ENCODE measurements at regions not wholly inside any gene's neighbourhood (a gene's known extent, or its start where the extent isn't known, plus 50 kb on each side); places are given as distances from the start of the nearest gene placed in this dataset.
"Not testable (repeated sequence)": the region's sequence is repeated elsewhere in the genome, so short reads cannot be mapped to it uniquely, and the experiment has no call there.

DNA sequence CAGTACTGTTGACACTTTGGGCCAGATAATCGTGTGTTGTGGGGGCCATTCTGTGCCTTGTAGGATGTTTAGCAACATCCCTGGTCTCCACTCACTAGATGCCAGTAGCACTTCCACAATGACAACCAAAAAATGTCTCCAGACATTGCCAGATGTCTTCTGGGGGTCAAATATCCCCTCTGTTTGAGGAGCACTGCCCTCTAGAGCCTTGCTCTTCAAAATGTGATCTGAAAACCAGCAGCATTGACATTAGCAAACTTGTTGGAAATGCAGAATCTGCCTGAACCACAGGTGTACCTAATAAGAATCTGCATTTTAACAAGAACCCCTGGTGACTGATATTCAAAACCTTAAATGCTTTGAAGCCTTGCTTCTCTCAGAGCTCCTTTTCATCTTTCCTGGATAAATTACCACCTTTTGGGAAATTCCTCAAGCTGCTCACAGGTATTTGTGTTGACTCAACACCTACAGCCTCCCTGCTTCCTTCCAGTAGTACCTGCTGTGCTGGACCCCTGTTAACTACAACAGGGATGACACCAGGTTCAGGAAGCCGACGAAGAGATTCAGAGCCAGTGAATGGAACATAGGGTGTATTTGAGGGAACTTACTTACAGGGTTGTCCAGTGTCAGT, 459.0 kb upstream of the NR3C2 start:
- Mint-ChIP-seq H3K27ac (ENCODE audit: unreplicated experiment) (no peak overlapping the region), H3K9me3 (ENCODE audit: unreplicated experiment) (peaks cover 9% of the 10 kb centered on the region), H3K4me3 (ENCODE audit: unreplicated experiment) (no peak overlapping the region), H3K27me3 (ENCODE audit: unreplicated experiment) (peaks cover 2% of the 10 kb centered on the region), H3K36me3 (ENCODE audit: low read depth, unreplicated experiment) (peaks cover 7% of the 10 kb centered on the region), H3K4me1 (ENCODE audit: unreplicated experiment) (no peaks in the 10 kb centered on the region)
- DNase-seq (ENCODE audit: low spot score), result no peak
- TF ChIP-seq, protein P1, sequence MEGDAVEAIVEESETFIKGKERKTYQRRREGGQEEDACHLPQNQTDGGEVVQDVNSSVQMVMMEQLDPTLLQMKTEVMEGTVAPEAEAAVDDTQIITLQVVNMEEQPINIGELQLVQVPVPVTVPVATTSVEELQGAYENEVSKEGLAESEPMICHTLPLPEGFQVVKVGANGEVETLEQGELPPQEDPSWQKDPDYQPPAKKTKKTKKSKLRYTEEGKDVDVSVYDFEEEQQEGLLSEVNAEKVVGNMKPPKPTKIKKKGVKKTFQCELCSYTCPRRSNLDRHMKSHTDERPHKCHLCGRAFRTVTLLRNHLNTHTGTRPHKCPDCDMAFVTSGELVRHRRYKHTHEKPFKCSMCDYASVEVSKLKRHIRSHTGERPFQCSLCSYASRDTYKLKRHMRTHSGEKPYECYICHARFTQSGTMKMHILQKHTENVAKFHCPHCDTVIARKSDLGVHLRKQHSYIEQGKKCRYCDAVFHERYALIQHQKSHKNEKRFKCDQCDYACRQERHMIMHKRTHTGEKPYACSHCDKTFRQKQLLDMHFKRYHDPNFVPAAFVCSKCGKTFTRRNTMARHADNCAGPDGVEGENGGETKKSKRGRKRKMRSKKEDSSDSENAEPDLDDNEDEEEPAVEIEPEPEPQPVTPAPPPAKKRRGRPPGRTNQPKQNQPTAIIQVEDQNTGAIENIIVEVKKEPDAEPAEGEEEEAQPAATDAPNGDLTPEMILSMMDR (IDR thresholded peaks at IDR 0.05; ENCODE audit: unreplicated experiment), result no peak

DNA sequence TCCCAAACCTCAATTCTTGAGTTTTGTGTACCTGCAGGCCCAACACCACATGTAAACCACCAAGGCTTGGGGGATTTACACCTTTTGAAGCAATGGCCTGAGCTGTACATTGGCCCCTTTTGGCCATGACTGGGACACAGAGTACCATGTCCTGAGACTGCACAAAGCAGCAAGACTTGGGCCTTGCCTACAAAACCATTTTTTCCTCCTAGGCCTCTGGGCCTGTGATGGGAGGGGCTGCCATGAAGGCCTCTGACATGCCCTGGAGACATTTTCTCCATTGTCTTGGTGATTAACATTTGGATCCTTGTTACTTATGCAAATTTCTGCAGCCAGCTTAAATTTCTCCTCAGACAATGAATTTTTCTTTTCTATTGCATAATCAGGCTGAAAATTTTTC, 455.9 kb upstream of the NR3C2 start:
- DNase-seq (ENCODE audit: low spot score); H3K4me1 Mint-ChIP-seq (ENCODE audit: unreplicated experiment); H3K4me3 Mint-ChIP-seq (ENCODE audit: unreplicated experiment); H3K36me3 Mint-ChIP-seq (ENCODE audit: low read depth, unreplicated experiment); H3K27me3 Mint-ChIP-seq (ENCODE audit: unreplicated experiment); H3K27ac Mint-ChIP-seq (ENCODE audit: unreplicated experiment); H3K9me3 Mint-ChIP-seq (ENCODE audit: unreplicated experiment): not testable (repeated sequence)

DNA sequence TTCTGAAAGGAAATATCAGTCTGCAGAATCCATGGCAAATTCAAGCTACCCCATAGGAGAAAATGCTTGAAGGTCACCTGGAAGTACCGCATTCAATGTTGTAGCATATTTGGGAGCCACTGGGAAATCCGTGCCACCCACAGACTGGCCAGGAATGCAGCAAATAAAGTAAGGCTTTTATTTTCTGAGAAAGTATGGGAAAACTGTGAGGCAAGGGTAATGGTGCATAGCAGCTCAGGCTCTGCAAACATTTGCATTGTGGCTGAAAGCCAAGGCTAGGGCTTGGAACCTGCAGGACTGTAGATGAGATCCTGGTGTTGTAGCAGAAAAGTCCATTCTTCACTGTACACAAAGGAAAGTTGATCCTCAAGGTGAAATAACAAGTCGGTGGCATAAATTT, 450.9 kb upstream of the NR3C2 start:
- Mint-ChIP-seq H3K27me3 (ENCODE audit: unreplicated experiment) (no peaks in the 10 kb centered on the region), H3K4me3 (ENCODE audit: unreplicated experiment) (no peak overlapping the region), H3K27ac (ENCODE audit: unreplicated experiment) (no peak overlapping the region), H3K9me3 (ENCODE audit: unreplicated experiment) (no peaks in the 10 kb centered on the region), H3K36me3 (ENCODE audit: low read depth, unreplicated experiment) (no peaks in the 10 kb centered on the region), H3K4me1 (ENCODE audit: unreplicated experiment) (no peaks in the 10 kb centered on the region)
- no peak for DNase-seq (ENCODE audit: low spot score)
- TF ChIP-seq, protein P1 (IDR thresholded peaks at IDR 0.05; ENCODE audit: unreplicated experiment), result no peak

DNA sequence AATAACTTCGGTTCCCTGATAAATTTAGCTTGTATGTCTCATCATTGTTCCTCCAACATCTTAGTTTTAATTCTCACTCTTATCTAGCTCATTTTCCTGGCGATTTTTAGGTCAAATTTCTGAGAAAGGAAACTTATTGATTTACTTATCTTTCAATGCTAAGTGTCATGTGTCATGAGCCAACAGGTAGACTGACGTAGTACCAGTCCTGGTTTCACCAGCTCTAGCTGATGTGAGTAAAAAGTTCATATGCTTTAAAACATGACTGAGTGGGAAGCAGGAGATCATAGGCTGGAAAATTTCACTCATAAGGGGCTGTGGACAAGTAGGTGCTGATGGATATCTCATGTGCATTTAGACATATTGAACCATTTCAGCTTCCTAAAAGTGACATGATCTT, 441.7 kb upstream of the NR3C2 start:
- TF ChIP-seq, protein P1 (IDR thresholded peaks at IDR 0.05; ENCODE audit: unreplicated experiment), result no peak
- no peaks in the 10 kb centered on the region for H3K4me1 Mint-ChIP-seq (ENCODE audit: unreplicated experiment)
- H3K27me3 Mint-ChIP-seq (ENCODE audit: unreplicated experiment), result peaks cover 2% of the 10 kb centered on the region
- H3K36me3 Mint-ChIP-seq (ENCODE audit: low read depth, unreplicated experiment), result no peaks in the 10 kb centered on the region
- no peak overlapping the region for H3K27ac Mint-ChIP-seq (ENCODE audit: unreplicated experiment)
- no peak for DNase-seq (ENCODE audit: low spot score)
- H3K4me3 Mint-ChIP-seq (ENCODE audit: unreplicated experiment), result no peak overlapping the region
- no peaks in the 10 kb centered on the region for H3K9me3 Mint-ChIP-seq (ENCODE audit: unreplicated experiment)

DNA sequence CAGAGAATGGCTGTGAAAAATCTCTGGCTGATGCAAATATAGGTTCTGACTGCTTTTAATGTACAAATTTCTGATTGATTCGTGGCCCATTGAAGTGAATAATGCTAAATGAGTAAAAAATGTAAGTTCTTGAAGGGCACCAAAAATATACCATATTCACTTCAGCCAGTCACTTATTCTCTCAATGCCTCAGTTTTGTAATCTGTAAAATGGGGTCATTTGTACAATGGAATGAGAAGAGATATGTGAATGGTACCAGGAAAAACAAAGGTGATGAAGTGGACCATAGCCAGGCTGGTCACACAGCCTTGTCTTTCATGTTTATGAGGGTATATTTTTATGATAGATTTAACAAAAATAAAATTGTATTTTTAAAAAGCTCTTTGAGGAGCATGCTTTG, 441.2 kb upstream of the NR3C2 start:
- no peaks in the 10 kb centered on the region for H3K4me1 Mint-ChIP-seq (ENCODE audit: unreplicated experiment)
- no peak for DNase-seq (ENCODE audit: low spot score)

More for the DNA sequence above, 441.2 kb upstream of the NR3C2 start:
- TF ChIP-seq, protein P1 (IDR thresholded peaks at IDR 0.05; ENCODE audit: unreplicated experiment), result no peak
- Mint-ChIP-seq H3K36me3 (ENCODE audit: low read depth, unreplicated experiment) (no peaks in the 10 kb centered on the region), H3K27ac (ENCODE audit: unreplicated experiment) (no peak overlapping the region), H3K4me3 (ENCODE audit: unreplicated experiment) (no peak overlapping the region), H3K9me3 (ENCODE audit: unreplicated experiment) (no peaks in the 10 kb centered on the region), H3K27me3 (ENCODE audit: unreplicated experiment) (peaks cover 2% of the 10 kb centered on the region)

Data from endothelial cell (in vitro differentiated cells).